Neural cell (in vitro differentiated cells): ENCODE measurements at regions not wholly inside any gene's neighbourhood (a gene's known extent, or its start where the extent isn't known, plus 50 kb on each side); places are given as distances from the start of the nearest gene placed in this dataset.

ENCODE experiments used
- H2AFZ ChIP-seq: fragments of 200-600, 300-800 bp; sonication (generic), shearing (Covaris generic); 2 replicates; pipeline ENCODE4 v1.6.0; 2014; ENCODE audit warnings: low read depth, mild to moderate bottlenecking, antibody characterized with exemption, low read length, moderate library complexity
- H3F3A ChIP-seq: fragments of 200-600 bp; shearing (Covaris generic); 2 replicates; pipeline ENCODE4 v1.6.1; 2016; ENCODE audit warnings: mild to moderate bottlenecking, moderate library complexity, mixed read lengths, antibody characterized with exemption, low read length; ENCODE audit not compliant: insufficient read depth, poor library complexity, severe bottlenecking
- H3K27ac ChIP-seq: fragments of 200-600, 300-800 bp; sonication (generic), shearing (Covaris generic); 2 replicates; pipeline ENCODE4 v1.5.1; 2014; ENCODE audit warnings: mild to moderate bottlenecking, low read length, moderate library complexity
- H3K27me3 ChIP-seq: fragments of 300-800, 200-600 bp; sonication (generic), shearing (Covaris generic); 2 replicates; pipeline ENCODE4 v1.6.0; 2014; ENCODE audit warnings: mild to moderate bottlenecking, low read depth, low read length, moderate library complexity; ENCODE audit not compliant: insufficient read depth
- H3K36me3 ChIP-seq: fragments of 300-800, 200-600 bp; sonication (generic), shearing (Covaris generic); 2 replicates; pipeline ENCODE4 v1.5.1; 2014; ENCODE audit warnings: mild to moderate bottlenecking, antibody characterized with exemption, low read length, moderate library complexity; ENCODE audit not compliant: insufficient read depth
- H3K4me2 ChIP-seq: fragments of 300-800, 200-600 bp; sonication (generic), shearing (Covaris generic); 2 replicates; pipeline ENCODE4 v1.6.0; 2014; ENCODE audit warnings: mild to moderate bottlenecking, low read length
- H3K4me3 ChIP-seq: fragments of 300-800, 200-600 bp; sonication (generic), shearing (Covaris generic); 2 replicates; pipeline ENCODE4 v1.5.1; 2014; ENCODE audit warnings: mild to moderate bottlenecking, low read length, moderate library complexity
- H3K79me2 ChIP-seq: fragments of 200-600 bp; shearing (Covaris generic); replicated peaks from 2 replicates; pipeline ENCODE4 v1.6.0; 2014; ENCODE audit warnings: mild to moderate bottlenecking, low read length, moderate library complexity; ENCODE audit not compliant: insufficient read depth
- H3K9ac ChIP-seq: fragments of 300-800, 200-600 bp; sonication (generic), shearing (Covaris generic); 2 replicates; pipeline ENCODE4 v1.6.1; 2016; ENCODE audit warnings: mild to moderate bottlenecking, low read length, mixed read lengths
- H3K9me2 ChIP-seq: fragments of 200-600 bp; shearing (Covaris generic); 2 replicates; pipeline ENCODE4 v1.6.1; 2016; ENCODE audit warnings: mild to moderate bottlenecking, low read length, mixed read lengths; ENCODE audit not compliant: insufficient read depth
- H3K9me3 ChIP-seq: fragments of 200-600, 300-800 bp; sonication (generic), shearing (Covaris generic); 2 replicates; pipeline ENCODE4 v1.6.1; 2016; ENCODE audit warnings: mild to moderate bottlenecking, mixed run types, low read length, moderate library complexity, mixed read lengths
- H4K20me1 ChIP-seq: fragments of 200-600 bp; shearing (Covaris generic); 2 replicates; pipeline ENCODE4 v1.6.1; 2016; ENCODE audit warnings: mild to moderate bottlenecking, mixed run types; ENCODE audit not compliant: insufficient read depth
- CTCF ChIP-seq: fragments of 450-650 bp; IDR thresholded peaks from 2 replicates; pipeline ENCODE4 v1.5.1; 2014; ENCODE audit warnings: antibody characterized with exemption, mild to moderate bottlenecking, moderate library complexity; ENCODE audit not compliant: poor library complexity, severe bottlenecking
- EP300 ChIP-seq: fragments of 450-650 bp; conservative IDR thresholded peaks from 2 replicates; pipeline ENCODE4 v1.6.1; 2014; ENCODE audit warnings: antibody characterized with exemption, mild to moderate bottlenecking, moderate library complexity; ENCODE audit not compliant: poor library complexity, severe bottlenecking
- EZH2 ChIP-seq: fragments of 200-600, 300-800 bp; shearing (Covaris generic), sonication (generic); IDR thresholded peaks from 2 replicates; pipeline ENCODE4 v1.6.1; 2014; ENCODE audit warnings: antibody characterized with exemption, low read length, borderline replicate concordance, mild to moderate bottlenecking; ENCODE audit not compliant: insufficient read depth, poor library complexity, severe bottlenecking
- MXI1 ChIP-seq: fragments of 450-650 bp; conservative IDR thresholded peaks from 2 replicates; pipeline ENCODE4 v1.6.1; 2014; ENCODE audit warnings: antibody characterized with exemption, mild to moderate bottlenecking; ENCODE audit not compliant: poor library complexity, severe bottlenecking
- POLR2AphosphoS5 ChIP-seq: IDR thresholded peaks from 2 replicates; pipeline ENCODE4 v1.6.1; 2012
- RAD21 ChIP-seq: fragments of 450-650 bp; conservative IDR thresholded peaks from 2 replicates; pipeline ENCODE4 v1.6.1; 2014; ENCODE audit warnings: antibody characterized with exemption, mild to moderate bottlenecking, moderate library complexity
- REST ChIP-seq: IDR thresholded peaks from 2 replicates; pipeline ENCODE4 v1.6.1; 2012; ENCODE audit warnings: borderline replicate concordance
- SMC3 ChIP-seq: fragments of 450-650 bp; conservative IDR thresholded peaks from 2 replicates; pipeline ENCODE4 v1.6.1; 2014; ENCODE audit warnings: antibody characterized with exemption, mild to moderate bottlenecking, moderate library complexity; ENCODE audit not compliant: poor library complexity
- TAF1 ChIP-seq: IDR thresholded peaks from 2 replicates; pipeline ENCODE4 v1.6.1; 2012; ENCODE audit warnings: low read depth

GRCh38 chr14:53520078-53520928 lies 367.2 kb upstream of the DDHD1 start:
- H3K79me2 ChIP-seq: no peaks in the 10 kb centered on the region
- no peaks in the 10 kb centered on the region for H3K27me3 ChIP-seq
- no peak overlapping the region for H3K9ac ChIP-seq
- no peaks in the 10 kb centered on the region for H3K9me2 ChIP-seq
- no peaks in the 10 kb centered on the region for H3F3A ChIP-seq
- no peak overlapping the region for H3K4me2 ChIP-seq
- no peak overlapping the region for H3K4me3 ChIP-seq
- H2AFZ ChIP-seq: no peak overlapping the region
- no peaks in the 10 kb centered on the region for H3K9me3 ChIP-seq
- TF ChIP-seq REST (no peak), POLR2AphosphoS5 (no peak), CTCF (no peak), RAD21 (no peak), SMC3 (no peak)
- no peaks in the 10 kb centered on the region for H3K36me3 ChIP-seq
- H4K20me1 ChIP-seq: no peaks in the 10 kb centered on the region
- H3K27ac ChIP-seq: no peak overlapping the region

- H3K9ac ChIP-seq: no peak overlapping the region
- H3F3A ChIP-seq: no peaks in the 10 kb centered on the region
- no peak overlapping the region for H3K4me2 ChIP-seq
- no peaks in the 10 kb centered on the region for H3K27me3 ChIP-seq
- H2AFZ ChIP-seq: no peak overlapping the region
- TF ChIP-seq MXI1 (no peak), EP300 (no peak), POLR2AphosphoS5 (no peak), EZH2 (no peak), RAD21 (no peak), REST (no peak), CTCF (no peak), TAF1 (no peak), SMC3 (no peak)
- H3K36me3 ChIP-seq: no peaks in the 10 kb centered on the region
- no peaks in the 10 kb centered on the region for H3K9me3 ChIP-seq
- no peaks in the 10 kb centered on the region for H3K9me2 ChIP-seq
- no peaks in the 10 kb centered on the region for H4K20me1 ChIP-seq
- H3K4me3 ChIP-seq: no peak overlapping the region
- H3K79me2 ChIP-seq: no peaks in the 10 kb centered on the region
- H3K27ac ChIP-seq: no peak overlapping the region
Measured at GRCh38 chr14:53519137-53519536, 366.0 kb upstream of the DDHD1 start.
